H1 (cell line): ENCODE measurements at regions not wholly inside any gene's neighbourhood (a gene's known extent, or its start where the extent isn't known, plus 50 kb on each side); places are given as distances from the start of the nearest gene placed in this dataset.

ENCODE experiments used
- CTCF ChIA-PET: fragments of 300-600 bp; sonication (Branson Sonifier 250); formaldehyde crosslinking; loops from one replicate; lab custom pipeline; 2021; ENCODE audit not compliant: partially characterized antibody; lab: Charles Lee
- POLR2A ChIA-PET: fragments of 300-600 bp; sonication (Branson Sonifier 250); formaldehyde crosslinking; loops from one replicate; lab custom pipeline; 2021; ENCODE audit warnings: inconsistent platforms; ENCODE audit not compliant: partially characterized antibody; lab: Charles Lee
- DNase-seq, 2 experiments: peaks; one replicate each; pipeline versions ENCODE4 v3.0.0 to v3.0.0-alpha.2; 2010 to 2022; ENCODE audit warnings: low spot score in 2 of 2, low read depth in 1 of 2, mixed read lengths in 1 of 2
- FAIRE-seq: peaks from 2 replicates; lab custom pipeline; 2011; peaks lifted over from hg19 to GRCh38; lab: Jason Lieb, UNC
- H2AFZ ChIP-seq: 2 replicates; pipeline ENCODE4 v1.8.1; 2012; ENCODE audit warnings: low read length, inconsistent platforms
- H2AK5ac ChIP-seq: 2 replicates; pipeline ENCODE4 v1.6.1; 2013; ENCODE audit warnings: low read depth, low read length
- H2BK120ac ChIP-seq: replicated peaks from 2 replicates; pipeline ENCODE3; 2013; ENCODE audit warnings: low read depth, low read length, inconsistent platforms
- H2BK12ac ChIP-seq: 2 replicates; pipeline ENCODE4 v1.6.1; 2013; ENCODE audit warnings: low read depth, low read length
- H2BK15ac ChIP-seq: 2 replicates; pipeline ENCODE4 v1.6.1; 2013; ENCODE audit warnings: low read length
- H2BK20ac ChIP-seq: 2 replicates; pipeline ENCODE4 v1.6.1; 2013; ENCODE audit warnings: low read length
- H2BK5ac ChIP-seq: 2 replicates; pipeline ENCODE4 v1.6.1; 2013; ENCODE audit warnings: low read depth, low read length
- H3K14ac ChIP-seq: 2 replicates; pipeline ENCODE4 v1.6.1; 2013; ENCODE audit warnings: inconsistent platforms; ENCODE audit not compliant: insufficient read length
- H3K18ac ChIP-seq: 2 replicates; pipeline ENCODE4 v1.6.1; 2013; ENCODE audit warnings: low read length; ENCODE audit errors: extremely low read depth
- H3K23ac ChIP-seq: 2 replicates; pipeline ENCODE4 v1.6.1; 2013; ENCODE audit warnings: inconsistent platforms; ENCODE audit not compliant: insufficient read length
- H3K23me2 ChIP-seq: 2 replicates; pipeline ENCODE4 v1.6.1; 2013; ENCODE audit warnings: low read depth, low read length
- H3K27ac ChIP-seq: 2 replicates; pipeline ENCODE4 v1.6.1; 2011; ENCODE audit warnings: low read depth, low read length, inconsistent platforms
- H3K27me3 ChIP-seq, 4 experiments: replicated peaks in 1 of 4; 1 replicate in 1 of 4; 2 replicates in 3 of 4; pipeline versions ENCODE4 v1.6.1 to v1.8.1; 2011 to 2013; ENCODE audit warnings: low read length in 3 of 4, mild to moderate bottlenecking in 3 of 4, inconsistent platforms in 2 of 4, mixed read lengths in 2 of 4, moderate library complexity in 1 of 4; ENCODE audit not compliant: control insufficient read depth in 3 of 4, insufficient read depth in 3 of 4; ENCODE audit errors: extremely low read depth in 1 of 4
- H3K36me3 ChIP-seq, 4 experiments: 2 replicates each; pipeline versions ENCODE4 v1.6.1 to v1.8.1; 2011 to 2013; ENCODE audit warnings: mild to moderate bottlenecking in 4 of 4, low read length in 3 of 4, moderate library complexity in 2 of 4, control low read depth in 1 of 4, inconsistent platforms in 1 of 4; ENCODE audit not compliant: insufficient read depth in 4 of 4, control insufficient read depth in 2 of 4
- H3K4ac ChIP-seq: replicated peaks from 2 replicates; pipeline ENCODE3; 2013; ENCODE audit warnings: low read length, low read depth, mixed read lengths, inconsistent platforms; ENCODE audit not compliant: insufficient read length
- H3K4me1 ChIP-seq, 4 experiments: replicated peaks in 1 of 4; 1 replicate in 1 of 4; 2 replicates in 3 of 4; pipeline versions ENCODE4 v1.6.1 to v1.8.1; 2011 to 2013; ENCODE audit warnings: low read length in 3 of 4, inconsistent platforms in 2 of 4, mixed read lengths in 1 of 4; ENCODE audit not compliant: insufficient read depth in 4 of 4, control insufficient read depth in 3 of 4
- H3K4me2 ChIP-seq, 2 experiments: 2 replicates each; pipeline versions ENCODE4 v1.6.1 to v1.8.1; 2011 to 2013; ENCODE audit warnings: low read depth in 2 of 2, low read length in 2 of 2, control low read depth in 1 of 2, inconsistent platforms in 1 of 2, mild to moderate bottlenecking in 1 of 2; ENCODE audit not compliant: insufficient read depth in 1 of 2
- H3K4me3 ChIP-seq, 4 experiments: fragments of 200-600, 300-600 bp in 1 of 4; sonication (generic), shearing (Covaris generic), sonication (Bioruptor Twin) in 1 of 4; 2 replicates each; pipeline versions ENCODE4 v1.5.1 to v1.8.1; 2011 to 2016; ENCODE audit warnings: low read length in 4 of 4, low read depth in 3 of 4, control low read depth in 2 of 4, inconsistent platforms in 2 of 4, mild to moderate bottlenecking in 2 of 4, mixed read lengths in 1 of 4, moderate library complexity in 1 of 4; ENCODE audit not compliant: insufficient read depth in 2 of 4; ENCODE audit errors: extremely low read depth in 1 of 4
- H3K56ac ChIP-seq: replicated peaks from 2 replicates; pipeline ENCODE3; 2013; ENCODE audit warnings: low read depth, mild to moderate bottlenecking, mixed read lengths, low read length, inconsistent platforms; ENCODE audit not compliant: insufficient read length
- H3K79me1 ChIP-seq: 2 replicates; pipeline ENCODE4 v1.6.1; 2013; ENCODE audit warnings: low read depth, low read length, control low read depth
- H3K79me2 ChIP-seq, 2 experiments: 2 replicates each; pipeline versions ENCODE4 v1.6.1 to v1.8.1; 2012 to 2013; ENCODE audit warnings: low read length in 2 of 2, mild to moderate bottlenecking in 2 of 2, inconsistent platforms in 1 of 2; ENCODE audit not compliant: insufficient read depth in 2 of 2, control insufficient read depth in 1 of 2
- H3K9ac ChIP-seq, 4 experiments: replicated peaks in 1 of 4; 1 replicate in 1 of 4; 2 replicates in 3 of 4; pipeline versions ENCODE4 v1.6.1 to v1.8.1; 2011 to 2013; ENCODE audit warnings: low read depth in 3 of 4, low read length in 3 of 4, control low read depth in 2 of 4, mild to moderate bottlenecking in 2 of 4, moderate library complexity in 2 of 4, inconsistent platforms in 1 of 4; ENCODE audit errors: extremely low read depth in 1 of 4
- H3K9me3 ChIP-seq, 2 experiments: 2 replicates each; pipeline versions ENCODE4 v1.6.1 to v1.8.1; 2012 to 2013; ENCODE audit warnings: mild to moderate bottlenecking in 2 of 2, moderate library complexity in 2 of 2, control low read depth in 1 of 2, inconsistent platforms in 1 of 2, low read depth in 1 of 2, low read length in 1 of 2, mixed read lengths in 1 of 2; ENCODE audit not compliant: insufficient read depth in 2 of 2
- H4K20me1 ChIP-seq, 2 experiments: replicated peaks in 1 of 2; 2 replicates each; pipeline versions ENCODE3 to v1.8.1; 2011 to 2013; ENCODE audit warnings: inconsistent platforms in 2 of 2, low read length in 2 of 2, mild to moderate bottlenecking in 1 of 2; ENCODE audit not compliant: insufficient read depth in 2 of 2, control insufficient read depth in 1 of 2
- H4K5ac ChIP-seq: 2 replicates; pipeline ENCODE4 v1.6.1; 2013; ENCODE audit warnings: low read length, low read depth, mixed read lengths, inconsistent platforms; ENCODE audit not compliant: insufficient read length
- H4K8ac ChIP-seq: 2 replicates; pipeline ENCODE4 v1.8.0; 2013; ENCODE audit warnings: mild to moderate bottlenecking, moderate library complexity, low read length, inconsistent platforms; ENCODE audit not compliant: insufficient read depth; ENCODE audit errors: extremely low read depth
- H4K91ac ChIP-seq: replicated peaks from 2 replicates; pipeline ENCODE3; 2013; ENCODE audit warnings: low read length, mixed read lengths, inconsistent platforms; ENCODE audit not compliant: insufficient read length
- ASH2L ChIP-seq: fragments of 200-600, 300-600 bp; sonication (generic); IDR thresholded peaks from one replicate; pipeline ENCODE4 v1.7.1; 2017; ENCODE audit warnings: low read length
- BACH1 ChIP-seq: IDR thresholded peaks from 2 replicates; pipeline ENCODE4 v1.6.1; 2012; ENCODE audit warnings: low read length, improper control_type of control experiment
- BRCA1 ChIP-seq: IDR thresholded peaks from 2 replicates; pipeline ENCODE4 v1.6.1; 2012; ENCODE audit warnings: low read depth, low read length, improper control_type of control experiment
- EGR1 ChIP-seq: IDR thresholded peaks from 2 replicates; pipeline ENCODE4 v1.6.1; 2011; ENCODE audit warnings: low read depth, low read length, borderline replicate concordance
- EZH2 ChIP-seq: fragments of 200-600 bp; sonication (generic); IDR thresholded peaks from 2 replicates; pipeline ENCODE4 v1.7.1; 2012; ENCODE audit warnings: low read depth, mild to moderate bottlenecking, moderate library complexity, low read length, inconsistent platforms; ENCODE audit not compliant: severe bottlenecking
- JUN ChIP-seq: IDR thresholded peaks from 2 replicates; pipeline ENCODE4 v1.6.1; 2011; ENCODE audit warnings: low read depth, mild to moderate bottlenecking, improper control_type of control experiment, low read length
- JUND ChIP-seq: IDR thresholded peaks from 2 replicates; pipeline ENCODE4 v1.6.1; 2011; ENCODE audit warnings: mild to moderate bottlenecking, improper control_type of control experiment, low read length
- POLR2A ChIP-seq, 2 experiments: IDR thresholded peaks; 1 replicate in 1 of 2; 2 replicates in 1 of 2; pipeline ENCODE4 v1.6.1; 2011; ENCODE audit warnings: low read depth in 2 of 2, low read length in 2 of 2, mild to moderate bottlenecking in 2 of 2; ENCODE audit errors: control extremely low read depth in 1 of 2
- POLR2AphosphoS5 ChIP-seq: IDR thresholded peaks from 2 replicates; pipeline ENCODE4 v1.6.1; 2011; ENCODE audit warnings: low read depth, low read length
- RXRA ChIP-seq: IDR thresholded peaks from 2 replicates; pipeline ENCODE4 v1.6.1; 2011; ENCODE audit warnings: low read depth, mild to moderate bottlenecking, low read length, moderate library complexity; ENCODE audit not compliant: insufficient read depth
- SIRT6 ChIP-seq: IDR thresholded peaks from one replicate; pipeline ENCODE4 v1.7.1; 2012; ENCODE audit warnings: low read length, inconsistent platforms
- SRF ChIP-seq: IDR thresholded peaks from 2 replicates; pipeline ENCODE4 v1.6.1; 2011; ENCODE audit warnings: mild to moderate bottlenecking, low read depth, low read length, moderate library complexity
- TAF1 ChIP-seq: IDR thresholded peaks from 2 replicates; pipeline ENCODE4 v1.6.1; 2011; ENCODE audit warnings: mild to moderate bottlenecking, low read depth, low read length
- TEAD4 ChIP-seq: IDR thresholded peaks from 2 replicates; pipeline ENCODE4 v1.6.1; 2012; ENCODE audit warnings: low read depth, low read length, inconsistent platforms, mixed read lengths
- USF2 ChIP-seq: IDR thresholded peaks from 2 replicates; pipeline ENCODE4 v1.6.1; 2011; ENCODE audit warnings: low read length, improper control_type of control experiment
- YY1 ChIP-seq: IDR thresholded peaks from 2 replicates; pipeline ENCODE4 v1.6.1; 2011; ENCODE audit warnings: low read depth, mild to moderate bottlenecking, low read length
- ZNF274 ChIP-seq: IDR thresholded peaks from 2 replicates; pipeline ENCODE4 v1.7.0; 2012; ENCODE audit warnings: low read length, borderline replicate concordance; ENCODE audit errors: extremely low read depth
- WGBS, 2 experiments: shearing (Covaris generic) in 1 of 2; methylation state at CpG; one replicate each; pipeline versions ENCODE4 v1.1.6 to v1.1.7; 2013 to 2015; ENCODE audit warnings: low lambda C conversion rate in 2 of 2, mixed read lengths in 2 of 2, inconsistent platforms in 1 of 2, low coverage in 1 of 2, missing lambda C conversion rate in 1 of 2; ENCODE audit not compliant: insufficient replicate concordance in 2 of 2, insufficient coverage in 1 of 2, insufficient read length in 1 of 2; ENCODE audit errors: extremely low coverage in 1 of 2, missing lambda C conversion rate in 1 of 2; 5-methylcytosine and 5-hydroxymethylcytosine counted together

GRCh38 chrX:131216828-131217227, 72.3 kb downstream of the IGSF1 start:
- Histone ChIP-seq H3K23ac (no peak overlapping the region), H4K5ac (no peak overlapping the region), H3K56ac (no peak overlapping the region), H3K9ac (no peak overlapping the region), H3K4me2 (no peak overlapping the region), H3K14ac (no peak overlapping the region), H4K20me1 (no peaks in the 10 kb centered on the region), H3K23me2 (no peaks in the 10 kb centered on the region), H3K79me1 (no peaks in the 10 kb centered on the region), H2BK20ac (no peak overlapping the region), H2AK5ac (no peak overlapping the region), H3K4ac (no peak overlapping the region), H3K4me3 (no peak overlapping the region), H2AFZ (no peak overlapping the region), H3K4me1 (peaks cover 0 to 7% (median under 1%) of the 10 kb centered on the region in 4 experiments; a peak in 1 of 7 replicates), H3K27me3 (no peaks in the 10 kb centered on the region), H3K9me3 (no peaks in the 10 kb centered on the region), H2BK15ac (no peak overlapping the region), H3K36me3 (no peaks in the 10 kb centered on the region), H4K8ac (no peak overlapping the region), H3K27ac (no peak overlapping the region), H2BK12ac (no peak overlapping the region), H4K91ac (no peak overlapping the region), H3K18ac (no peak overlapping the region), H2BK5ac (no peak overlapping the region), H3K79me2 (no peaks in the 10 kb centered on the region), H2BK120ac (no peak overlapping the region)
- CTCF ChIA-PET: no interaction called here
- DNase-seq (no peak), FAIRE-seq (no peak)
- 100% methylated on average over 2 of the region's 3 CpGs; no CpG with 5 or more reads in 1 of the 2 experiments for WGBS, 2 experiments
- POLR2A ChIA-PET: no interaction called here
- TF ChIP-seq EGR1 (no peak), POLR2A (IDR thresholded peaks at IDR 0.05; ENCODE audit: control extremely low read depth in 1 of 2, low read depth in 2 of 2, low read length in 2 of 2) (no peak), ZNF274 (no peak), JUND (no peak), JUN (no peak), USF2 (no peak), SRF (no peak), BACH1 (no peak), SIRT6 (no peak), POLR2AphosphoS5 (no peak), RXRA (no peak), TEAD4 (no peak), EZH2 (no peak), YY1 (no peak), BRCA1 (no peak), TAF1 (no peak), ASH2L (no peak)
